HG02973 (cell line): ENCODE measurements at regions not wholly inside any gene's neighbourhood (a gene's known extent, or its start where the extent isn't known, plus 50 kb on each side); places are given as distances from the start of the nearest gene placed in this dataset.

Source experiments
- ATAC-seq: cut with Tn5 transposase; IDR thresholded peaks from one replicate; pipeline ENCODE4 v1.9.1; 2021; ENCODE audit warnings: moderate library complexity; ENCODE audit not compliant: unreplicated experiment

DNA sequence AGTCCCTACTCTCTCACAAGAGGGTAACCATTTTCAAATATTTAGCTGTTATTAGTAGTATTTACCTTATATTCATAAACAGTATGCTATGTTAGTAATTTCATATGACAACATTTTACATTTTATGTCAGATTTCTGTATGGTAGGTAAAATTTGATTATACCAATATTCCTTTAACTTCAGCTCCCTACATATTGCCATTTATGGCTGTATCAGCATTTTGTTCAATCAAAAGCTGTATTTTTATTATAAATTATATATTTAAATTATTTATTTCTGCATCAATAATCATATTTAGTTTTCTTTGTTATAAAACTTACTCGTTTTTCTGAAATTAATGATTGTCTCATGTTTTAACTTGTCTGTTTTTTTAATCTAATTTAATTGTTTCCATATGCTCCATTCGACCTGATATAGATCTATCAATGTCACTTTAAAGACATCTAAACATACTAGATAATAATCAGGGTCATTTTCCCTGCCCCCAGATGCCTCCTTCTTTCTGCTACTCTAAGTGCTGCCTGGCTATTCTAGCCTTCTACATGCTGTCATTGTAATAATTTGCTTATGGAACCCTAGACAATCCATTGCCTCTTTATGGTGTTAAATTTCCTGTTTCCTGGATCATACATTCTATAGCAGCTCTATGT, 1976.7 kb upstream of the ADGRL3 start:
- ATAC-seq: no peak

DNA sequence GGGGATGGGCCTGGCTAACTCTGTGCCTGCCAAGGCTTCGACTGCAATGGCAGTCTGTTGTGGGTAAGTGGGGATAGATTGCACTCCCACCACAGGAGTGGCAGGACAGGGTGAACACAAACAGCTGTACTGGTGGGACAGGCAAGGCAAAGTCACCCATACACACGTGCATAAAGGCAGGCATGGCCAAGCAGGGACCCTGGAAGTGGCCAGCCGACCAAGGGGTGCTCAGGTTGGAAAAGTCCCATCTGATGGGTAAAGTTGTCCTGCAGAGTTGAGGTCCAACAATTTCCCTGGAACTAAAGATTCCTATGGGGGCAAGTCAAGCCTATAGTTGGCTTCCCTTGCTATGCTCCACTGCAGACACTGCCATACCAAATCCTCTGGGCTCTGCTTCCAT, 1961.9 kb upstream of the ADGRL3 start:
- no peak for ATAC-seq

- ATAC-seq: no peak
Observed at GRCh38 chr4:59240011-59240410, 1960.1 kb upstream of the ADGRL3 start.

DNA sequence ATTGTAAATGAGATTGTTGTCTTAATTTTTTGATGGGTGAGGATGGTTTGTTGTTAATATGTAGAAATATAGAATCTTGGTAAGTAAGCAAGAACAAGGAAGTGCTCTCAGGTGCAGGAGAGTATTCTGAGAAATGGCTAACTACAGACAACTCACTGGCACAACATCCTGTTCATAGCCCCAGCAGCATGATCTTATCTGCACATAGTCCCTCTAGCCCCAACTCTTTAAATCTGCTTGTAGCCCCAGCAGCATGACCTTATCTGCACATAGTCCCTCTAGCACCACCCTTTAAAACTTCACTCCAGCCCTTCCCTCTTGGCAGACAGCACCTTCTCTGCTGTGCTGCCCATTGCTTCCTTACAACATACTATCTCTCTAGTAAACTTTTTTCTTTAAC, 1957.1 kb upstream of the ADGRL3 start:
- ATAC-seq: no peak

GRCh38 chr4:59247032-59247431, 1953.1 kb upstream of the ADGRL3 start:
- no peak for ATAC-seq

DNA sequence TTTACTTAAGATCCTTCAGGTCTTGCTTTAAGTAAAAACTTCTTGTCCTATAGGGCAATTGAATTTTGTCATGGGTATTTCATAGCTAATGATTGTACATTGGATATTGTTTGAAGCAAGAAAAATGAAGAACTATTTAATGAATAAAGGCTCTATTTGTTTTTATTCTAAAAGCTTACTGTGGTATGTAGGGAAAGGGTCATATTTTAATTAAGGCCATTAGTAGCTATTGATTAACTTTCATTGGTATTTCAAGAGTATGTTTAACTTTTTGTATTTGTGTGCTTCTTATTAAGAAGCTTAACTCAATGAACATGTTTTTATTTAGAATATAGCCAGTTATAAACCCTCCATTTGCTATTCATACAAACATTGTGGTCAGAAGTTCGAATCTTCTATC, 1951.8 kb upstream of the ADGRL3 start:
- ATAC-seq: no peak

DNA sequence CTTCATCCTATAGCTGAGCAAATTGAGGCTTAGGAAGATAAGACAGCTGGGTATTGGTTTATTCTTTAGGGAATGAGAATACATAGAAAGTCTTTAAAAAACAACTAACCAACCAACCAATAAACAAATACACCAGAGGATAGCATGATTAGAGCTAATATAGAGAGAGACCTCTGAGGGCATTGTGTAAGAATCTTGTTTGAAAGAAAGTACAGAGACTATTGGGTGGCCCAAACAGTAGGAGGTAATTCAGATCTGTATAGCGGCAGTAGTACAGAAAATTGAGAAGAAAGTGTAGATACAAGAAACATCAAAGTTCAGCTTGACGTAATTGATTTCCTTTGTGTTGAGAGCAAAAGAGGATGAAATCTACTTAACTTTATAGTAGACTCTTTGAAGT, 1951.0 kb upstream of the ADGRL3 start:
- no peak for ATAC-seq

- ATAC-seq: no peak
Observed at GRCh38 chr4:59258002-59258401, 1942.1 kb upstream of the ADGRL3 start.

DNA sequence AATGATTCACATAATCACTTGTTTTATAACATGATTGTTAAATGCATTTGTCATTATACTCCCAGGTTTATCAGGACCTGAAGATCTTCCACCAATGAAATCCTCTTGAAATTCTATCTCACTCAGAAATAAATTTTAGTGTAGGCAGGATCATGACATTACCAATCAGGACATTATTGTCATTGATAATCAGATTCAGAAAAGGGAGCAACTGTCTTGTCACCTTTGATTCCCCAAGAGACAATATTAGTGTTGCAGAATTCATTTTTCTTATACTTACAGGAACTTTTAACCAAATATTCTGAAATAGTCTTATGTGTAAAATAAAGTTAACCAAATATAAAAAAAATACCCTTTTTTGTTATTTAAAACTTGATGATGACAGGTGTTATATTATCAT, 1892.5 kb upstream of the ADGRL3 start:
- ATAC-seq: no peak

DNA sequence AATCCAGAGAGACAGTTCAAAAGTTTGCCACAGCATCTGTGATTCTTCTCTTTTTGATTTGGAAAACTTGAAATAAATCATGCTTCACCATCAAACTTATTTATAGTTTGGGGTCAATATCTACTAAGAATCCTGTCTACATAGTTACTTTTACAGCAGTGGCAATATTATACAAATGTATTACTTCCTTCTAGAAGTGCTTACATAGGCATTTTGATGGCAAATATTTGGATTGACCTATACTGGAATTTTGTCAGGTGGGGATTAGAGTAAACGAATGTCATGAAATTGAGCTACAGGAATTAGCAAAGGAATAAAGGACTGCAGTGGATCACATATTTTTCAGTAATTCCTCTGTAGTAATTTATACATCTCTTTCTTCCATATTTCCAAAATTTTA, 1885.5 kb upstream of the ADGRL3 start:
- ATAC-seq: no peak

DNA sequence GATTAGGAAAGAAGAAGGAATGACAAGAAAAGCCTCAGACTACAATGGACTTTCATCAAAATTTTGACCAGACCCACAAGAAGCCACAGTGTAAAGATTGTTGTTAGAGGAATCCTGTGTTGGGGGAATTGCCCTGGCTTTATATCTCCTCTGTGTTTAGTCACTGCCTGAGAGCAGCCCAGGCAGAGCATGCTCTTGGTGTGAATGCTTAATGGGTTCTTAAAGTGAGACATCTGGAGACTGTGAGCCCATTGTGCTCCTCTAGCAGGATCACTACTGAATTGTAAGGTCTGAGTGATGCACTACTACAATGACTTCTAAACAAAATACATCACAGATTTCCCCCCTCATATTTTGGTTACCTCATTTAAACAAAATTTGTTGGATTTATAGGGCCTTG, 1860.5 kb upstream of the ADGRL3 start:
- no peak for ATAC-seq

- no peak for ATAC-seq
Observed at GRCh38 chr4:59341506-59341905, 1858.6 kb upstream of the ADGRL3 start.

DNA sequence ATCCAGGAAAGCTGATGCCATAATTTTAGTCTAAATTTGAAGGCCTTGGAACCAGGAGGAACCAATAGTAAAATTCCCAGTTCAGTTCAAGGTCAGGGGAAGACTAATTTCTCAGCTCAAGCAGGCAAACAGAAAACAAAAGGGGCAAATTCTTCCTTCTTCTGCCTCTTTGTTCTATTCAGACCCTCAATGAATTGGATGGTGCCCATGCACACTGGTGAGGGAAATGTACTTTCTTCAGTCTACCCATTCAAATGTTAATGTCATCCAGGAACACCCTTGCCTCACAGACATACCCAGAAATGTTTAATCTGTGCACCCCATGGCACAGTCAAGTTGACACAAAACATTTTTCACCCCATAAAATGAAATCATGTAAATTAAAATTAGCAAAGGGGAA, 1851.2 kb upstream of the ADGRL3 start:
- no peak for ATAC-seq

DNA sequence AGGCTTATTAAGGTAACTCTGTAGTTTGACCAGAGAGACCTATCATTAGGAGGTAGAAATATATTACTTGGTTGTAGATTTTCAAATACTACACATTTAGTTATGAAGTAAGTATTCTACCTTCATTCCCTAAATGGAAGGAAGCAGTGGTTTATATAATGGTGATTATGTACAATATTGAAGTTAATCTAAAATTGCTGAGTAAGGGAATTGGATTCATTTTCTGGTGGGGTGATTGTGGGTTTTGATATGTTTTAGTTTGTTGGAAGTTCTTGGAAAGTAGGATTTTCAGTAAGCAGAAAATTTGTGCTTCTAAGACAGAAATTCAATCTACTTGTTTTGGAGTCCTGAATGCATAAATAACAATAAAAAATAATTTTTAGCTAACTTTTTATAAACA, 1830.9 kb upstream of the ADGRL3 start:
- no peak for ATAC-seq

GRCh38 chr4:59374416-59374815, 1825.7 kb upstream of the ADGRL3 start:
- no peak for ATAC-seq

GRCh38 chr4:59380841-59381366, 1819.2 kb upstream of the ADGRL3 start:
- no peak for ATAC-seq

DNA sequence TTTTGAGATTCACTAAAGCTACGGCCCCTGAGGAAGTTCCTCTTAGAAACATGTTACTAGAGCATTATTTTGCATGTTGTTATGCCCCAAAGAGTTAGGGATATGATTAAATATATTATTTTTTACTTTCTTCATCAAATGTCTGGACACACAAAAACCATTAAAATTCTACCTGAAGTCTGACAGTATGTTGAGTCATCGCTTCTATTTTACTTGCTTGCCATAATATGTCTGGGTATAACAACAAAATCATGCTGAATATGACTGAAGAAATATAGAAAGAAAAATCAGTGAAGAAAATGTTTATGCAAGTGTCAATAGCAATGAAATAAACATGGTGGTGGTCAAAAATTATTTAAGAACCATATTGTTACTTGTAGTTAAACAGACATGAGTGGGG, 1818.5 kb upstream of the ADGRL3 start:
- ATAC-seq: no peak

DNA sequence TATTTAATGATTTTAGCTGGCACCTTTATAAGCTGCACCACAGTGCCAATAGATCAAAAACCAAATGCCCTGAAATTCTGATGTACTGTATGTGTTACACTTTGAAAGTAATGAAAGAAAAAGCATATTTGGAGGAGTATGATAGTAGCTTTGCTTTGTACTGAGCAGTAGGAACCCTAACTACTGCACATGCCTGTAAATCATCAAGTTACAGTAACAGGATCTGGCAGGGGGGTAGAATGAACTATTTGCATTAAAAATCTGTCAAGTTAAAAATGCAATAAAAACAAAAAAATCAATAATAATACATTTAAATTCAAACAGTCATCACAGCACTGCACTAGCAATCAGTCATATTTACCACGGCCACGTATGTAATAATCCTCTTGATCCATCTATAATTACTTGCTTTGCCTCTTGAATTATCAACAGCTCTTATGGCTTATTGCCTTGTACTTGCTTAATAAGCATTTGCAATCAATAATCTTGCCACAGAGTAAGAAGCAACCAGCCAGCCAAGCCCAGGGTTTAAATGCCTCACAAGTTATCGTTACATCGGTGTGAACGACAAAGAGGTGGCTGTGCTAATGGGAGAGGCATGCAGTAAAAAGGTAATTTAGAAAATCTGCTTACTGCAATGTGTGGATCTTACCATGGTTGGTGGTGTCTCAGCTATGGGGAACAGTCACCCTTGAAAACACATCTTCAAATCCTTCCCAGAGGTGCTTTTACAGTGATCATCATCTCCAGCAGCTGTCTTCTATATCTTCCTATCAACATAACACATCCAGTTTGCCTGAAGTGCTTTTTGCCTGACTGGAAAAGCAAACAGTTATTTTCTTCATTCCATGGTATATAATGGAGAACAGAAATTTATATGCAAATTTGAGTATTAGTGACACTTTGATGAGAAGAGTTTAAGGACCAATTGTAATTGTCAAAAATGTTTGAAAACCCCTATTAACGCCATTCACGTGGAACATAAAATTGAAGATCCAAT, 1812.1 kb upstream of the ADGRL3 start:
- ATAC-seq: no peak

- ATAC-seq: no peak
Observed at GRCh38 chr4:59393780-59394179, 1806.3 kb upstream of the ADGRL3 start.

DNA sequence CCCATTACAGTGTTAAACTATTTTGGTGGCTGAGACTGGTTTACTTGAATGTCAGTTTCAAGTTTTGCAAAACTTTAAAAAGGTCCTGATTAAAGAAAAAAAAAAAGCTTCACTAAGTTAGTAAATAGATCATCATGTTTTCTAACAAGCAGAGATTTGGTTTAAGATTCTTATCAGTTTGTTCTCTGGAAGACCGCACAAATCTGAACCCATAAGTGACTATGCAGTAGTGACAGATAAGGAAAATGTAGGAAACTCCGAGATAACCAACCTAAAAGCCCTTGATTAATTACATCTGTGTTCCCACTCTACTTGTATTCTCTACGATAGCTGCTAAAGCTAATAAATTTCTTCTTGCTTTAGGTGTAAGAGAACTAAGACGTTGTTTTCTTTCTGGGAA, 1799.8 kb upstream of the ADGRL3 start:
- no peak for ATAC-seq

GRCh38 chr4:59409647-59410046, 1790.5 kb upstream of the ADGRL3 start:
- ATAC-seq: no peak

GRCh38 chr4:59412739-59413138, 1787.4 kb upstream of the ADGRL3 start:
- ATAC-seq: no peak
